HG03565 (cell line): ENCODE measurements at regions not wholly inside any gene's neighbourhood (a gene's known extent, or its start where the extent isn't known, plus 50 kb on each side); places are given as distances from the start of the nearest gene placed in this dataset.

Experiments
- ATAC-seq: cut with Tn5 transposase; IDR thresholded peaks from one replicate; pipeline ENCODE4 v1.9.1; 2021; ENCODE audit warnings: mild to moderate bottlenecking, moderate library complexity; ENCODE audit not compliant: unreplicated experiment

GRCh38 chr6:120141601-120142000 lies 792.0 kb upstream of the MAN1A1 start:
- ATAC-seq = no peak

- ATAC-seq = no peak
Measured at GRCh38 chr6:120137492-120137891, 787.9 kb upstream of the MAN1A1 start.

GRCh38 chr6:120129228-120129627 lies 779.7 kb upstream of the MAN1A1 start:
- ATAC-seq = no peak

- no peak for ATAC-seq
Measured at GRCh38 chr6:120122401-120122800, 772.8 kb upstream of the MAN1A1 start.

GRCh38 chr6:120116343-120116742 lies 766.8 kb upstream of the MAN1A1 start:
- peak; percentile 46 for ATAC-seq

- ATAC-seq = no peak
Measured at GRCh38 chr6:120112980-120113379, 763.4 kb upstream of the MAN1A1 start.

GRCh38 chr6:120111001-120111400 lies 761.4 kb upstream of the MAN1A1 start:
- no peak for ATAC-seq

- ATAC-seq = no peak
Measured at GRCh38 chr6:120108061-120108795, 758.7 kb upstream of the MAN1A1 start.

- no peak for ATAC-seq
Measured at GRCh38 chr6:120103618-120104017, 754.1 kb upstream of the MAN1A1 start.

- no peak for ATAC-seq
Measured at GRCh38 chr6:120096696-120097260, 747.2 kb upstream of the MAN1A1 start.

- no peak for ATAC-seq
Measured at GRCh38 chr6:120083186-120083585, 733.6 kb upstream of the MAN1A1 start.

GRCh38 chr6:120077489-120077888 lies 727.9 kb upstream of the MAN1A1 start:
- ATAC-seq = no peak

GRCh38 chr6:120058410-120058809 lies 708.8 kb upstream of the MAN1A1 start:
- ATAC-seq = no peak

- peak; percentile 71 for ATAC-seq
Measured at GRCh38 chr6:120056085-120056484, 706.5 kb upstream of the MAN1A1 start.

- no peak for ATAC-seq
Measured at GRCh38 chr6:120055071-120055470, 705.5 kb upstream of the MAN1A1 start.

- no peak for ATAC-seq
Measured at GRCh38 chr6:120039664-120040063, 690.1 kb upstream of the MAN1A1 start.

- no peak for ATAC-seq
Measured at GRCh38 chr6:120031837-120032236, 682.3 kb upstream of the MAN1A1 start.

GRCh38 chr6:120026791-120027190 lies 677.2 kb upstream of the MAN1A1 start:
- no peak for ATAC-seq

GRCh38 chr6:120010075-120010474 lies 660.5 kb upstream of the MAN1A1 start:
- no peak for ATAC-seq

GRCh38 chr6:120005292-120005976 lies 655.9 kb upstream of the MAN1A1 start:
- no peak for ATAC-seq

- peak; percentile 41 for ATAC-seq
Measured at GRCh38 chr6:119986934-119987549, 637.5 kb upstream of the MAN1A1 start.
